CD4-positive, alpha-beta T cell treated with Interferon gamma for 1 hour (primary cell): ENCODE measurements at regions not wholly inside any gene's neighbourhood (a gene's known extent, or its start where the extent isn't known, plus 50 kb on each side); places are given as distances from the start of the nearest gene placed in this dataset.
"Not testable (repeated sequence)": the region's sequence is repeated elsewhere in the genome, so short reads cannot be mapped to it uniquely, and the experiment has no call there.

Experiments
- DNase-seq: peaks from one replicate; pipeline ENCODE4 v3.0.0-alpha.2; 2020

DNA sequence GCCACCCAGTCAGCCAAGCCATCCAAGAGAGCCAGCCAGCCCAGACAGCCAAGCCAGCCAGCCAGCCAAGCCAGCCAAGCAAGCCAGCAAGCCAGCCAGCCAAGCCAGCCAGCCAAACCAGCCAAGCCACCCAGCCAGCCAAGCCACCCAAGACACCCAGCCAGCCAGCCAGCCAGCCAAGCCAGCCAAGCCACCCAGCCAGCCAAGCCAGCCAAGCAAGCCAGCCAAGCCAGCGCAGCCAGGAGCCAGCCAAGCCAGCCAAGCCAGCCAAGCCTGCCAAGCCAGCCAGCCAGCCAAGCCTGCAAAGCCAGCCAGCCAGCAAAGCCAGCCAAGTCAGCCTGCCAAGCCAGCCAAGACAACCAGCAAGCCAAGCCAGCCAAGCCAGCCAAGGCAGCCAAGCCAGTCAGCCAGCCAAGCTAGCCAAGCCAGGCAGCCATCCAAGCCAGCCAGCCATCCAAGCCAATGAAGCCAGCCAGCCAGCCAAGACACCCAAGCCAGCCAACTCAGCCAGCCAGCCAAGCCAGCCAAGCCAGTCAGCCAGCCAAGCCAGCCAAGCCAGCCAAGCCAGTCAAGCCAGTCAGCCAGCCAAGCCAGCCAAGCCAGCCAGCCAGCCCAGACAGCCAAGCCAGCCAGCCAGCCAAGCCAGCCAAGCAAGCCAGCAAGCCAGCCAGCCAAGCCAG lies 332.2 kb upstream of the PLGLB2 start:
- not testable (repeated sequence) for DNase-seq

DNA sequence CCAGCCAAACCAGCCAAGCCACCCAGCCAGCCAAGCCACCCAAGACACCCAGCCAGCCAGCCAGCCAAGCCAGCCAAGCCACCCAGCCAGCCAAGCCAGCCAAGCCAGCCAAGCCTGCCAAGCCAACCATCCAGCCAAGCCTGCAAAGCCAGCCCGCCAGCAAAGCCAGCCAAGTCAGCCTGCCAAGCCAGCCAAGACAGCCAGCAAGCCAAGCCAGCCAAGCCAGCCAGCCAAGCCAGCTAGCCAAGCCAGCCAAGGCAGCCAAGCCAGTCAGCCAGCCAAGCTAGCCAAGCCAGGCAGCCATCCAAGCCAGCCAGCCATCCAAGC lies 331.7 kb upstream of the PLGLB2 start:
- DNase-seq, result not testable (repeated sequence)

DNA sequence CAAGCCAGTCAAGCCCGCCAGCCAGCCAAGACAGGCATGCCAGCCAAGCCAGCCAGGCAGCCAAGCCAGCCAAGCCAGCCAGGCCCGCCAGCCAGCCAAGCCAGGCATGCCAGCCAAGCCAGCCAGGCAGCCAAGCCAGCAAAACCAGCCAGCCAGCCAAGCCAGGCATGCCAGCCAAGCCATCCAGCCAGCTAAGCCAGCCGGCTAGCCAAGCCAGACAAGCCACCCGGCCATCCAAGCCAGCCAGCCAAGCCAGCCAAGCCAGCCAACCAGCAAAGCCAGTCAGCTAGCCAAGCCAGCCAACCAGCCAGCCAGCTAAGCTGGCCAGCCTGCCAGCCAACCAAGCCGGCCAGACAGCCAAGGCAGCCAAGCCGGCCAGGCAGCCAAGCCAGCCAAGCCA lies 330.7 kb upstream of the PLGLB2 start:
- not testable (repeated sequence) for DNase-seq

DNA sequence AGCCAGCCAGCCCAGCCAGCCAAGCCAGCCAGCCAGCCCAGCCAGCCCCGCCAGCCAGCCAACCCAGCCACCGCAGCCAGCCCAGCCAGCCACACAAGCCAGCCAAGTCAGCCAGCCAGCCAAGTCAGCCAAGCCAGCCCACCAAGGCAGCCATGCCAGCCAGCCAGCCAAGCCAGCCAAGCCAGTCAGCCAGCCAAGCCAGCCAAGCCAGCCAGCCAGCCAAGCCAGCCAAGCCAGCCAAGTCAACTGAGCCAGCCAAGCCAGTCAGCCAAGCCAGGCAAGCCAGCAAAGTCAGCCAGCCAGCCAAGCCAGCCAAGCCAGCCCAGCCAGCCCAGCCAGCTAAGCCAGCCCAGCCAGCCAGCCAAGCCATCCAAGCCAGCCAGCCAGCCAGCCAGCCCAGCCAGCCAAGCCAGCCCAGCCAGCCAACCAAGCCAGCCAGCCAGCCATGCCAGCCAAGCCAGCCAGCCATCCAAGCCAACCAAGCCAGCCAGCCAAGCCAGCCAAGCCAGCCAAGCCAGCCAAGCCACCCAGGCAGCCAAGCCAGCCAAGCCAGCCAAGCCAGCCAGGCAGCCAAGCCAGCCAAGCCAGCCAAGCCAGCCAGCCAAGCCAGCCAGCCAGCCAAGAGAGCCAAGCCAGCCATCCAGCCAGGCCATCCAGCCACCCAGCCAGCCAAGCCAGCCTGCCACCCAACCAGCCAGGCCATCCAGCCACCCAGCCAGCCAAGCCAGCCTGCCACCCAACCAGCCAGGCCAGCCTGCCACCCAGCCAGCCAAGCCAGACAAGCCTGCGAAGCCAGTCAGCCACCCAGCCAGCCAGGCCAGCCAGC lies 329.9 kb upstream of the PLGLB2 start:
- not testable (repeated sequence) for DNase-seq

DNA sequence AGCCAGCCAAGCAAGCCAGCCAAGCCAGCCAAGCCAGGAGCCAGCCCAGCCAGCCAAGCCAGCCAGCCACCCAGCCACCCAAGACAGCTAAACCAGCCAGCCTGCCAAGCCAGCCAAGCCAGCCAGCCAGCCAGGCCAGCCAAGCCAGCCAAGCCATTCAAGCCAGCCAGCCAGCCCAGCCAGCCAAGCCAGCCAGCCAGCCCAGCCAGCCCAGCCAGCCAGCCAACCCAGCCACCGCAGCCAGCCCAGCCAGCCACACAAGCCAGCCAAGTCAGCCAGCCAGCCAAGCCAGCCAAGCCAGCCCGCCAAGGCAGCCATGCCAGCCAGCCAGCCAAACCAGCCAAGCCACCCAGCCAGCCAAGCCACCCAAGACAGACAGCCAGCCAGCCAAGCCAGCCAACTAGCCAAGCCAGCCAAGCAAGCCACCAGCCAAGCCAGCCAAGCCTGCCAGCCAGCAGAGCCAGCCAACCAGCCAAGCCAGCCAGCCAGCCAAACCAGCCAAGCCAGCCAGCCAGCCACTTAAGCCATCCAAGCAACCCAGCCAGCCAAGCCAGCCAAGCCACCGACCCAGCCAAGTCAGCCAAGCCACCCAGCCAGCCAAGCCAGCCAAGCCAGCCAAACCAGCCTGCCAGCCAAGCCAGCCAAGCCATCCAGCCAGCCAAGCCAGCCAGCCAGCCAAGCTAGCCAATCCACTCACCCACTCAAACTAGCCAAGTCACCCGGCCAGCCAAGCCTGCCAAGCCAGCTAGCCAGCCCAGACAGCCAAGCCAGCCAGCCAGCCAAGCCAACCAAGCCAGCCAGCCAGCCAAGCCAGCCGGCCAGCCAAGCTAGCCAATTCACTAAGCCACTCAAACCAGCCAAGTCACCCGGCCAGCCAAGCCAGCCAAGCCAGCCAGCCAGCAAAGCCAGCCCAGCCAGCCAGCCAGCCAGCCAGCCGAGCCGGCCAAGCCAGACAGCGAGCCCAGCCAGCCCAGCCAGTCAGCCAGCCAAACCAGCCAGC lies 328.8 kb upstream of the PLGLB2 start:
- not testable (repeated sequence) for DNase-seq

DNA sequence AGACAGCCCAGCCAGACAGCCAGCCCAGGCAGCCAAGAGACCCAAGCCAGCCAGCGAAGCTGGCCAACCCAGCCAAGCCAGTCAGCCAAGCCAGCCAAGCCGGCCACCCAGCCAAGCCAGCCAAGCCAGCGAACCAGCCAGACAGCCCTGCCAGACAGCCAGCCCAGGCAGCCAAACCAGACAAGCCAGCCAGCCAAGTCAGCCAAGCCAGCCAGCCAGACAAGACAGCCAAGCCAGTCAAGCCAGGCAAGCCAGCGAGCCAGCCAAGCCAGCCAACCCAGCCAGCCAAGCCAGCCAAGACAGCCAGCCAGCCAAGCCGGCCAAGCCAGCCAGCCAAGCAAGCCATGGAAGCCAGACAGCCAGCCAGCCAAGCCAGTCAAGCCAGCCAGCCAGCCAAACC lies 327.9 kb upstream of the PLGLB2 start:
- DNase-seq, result not testable (repeated sequence)

DNA sequence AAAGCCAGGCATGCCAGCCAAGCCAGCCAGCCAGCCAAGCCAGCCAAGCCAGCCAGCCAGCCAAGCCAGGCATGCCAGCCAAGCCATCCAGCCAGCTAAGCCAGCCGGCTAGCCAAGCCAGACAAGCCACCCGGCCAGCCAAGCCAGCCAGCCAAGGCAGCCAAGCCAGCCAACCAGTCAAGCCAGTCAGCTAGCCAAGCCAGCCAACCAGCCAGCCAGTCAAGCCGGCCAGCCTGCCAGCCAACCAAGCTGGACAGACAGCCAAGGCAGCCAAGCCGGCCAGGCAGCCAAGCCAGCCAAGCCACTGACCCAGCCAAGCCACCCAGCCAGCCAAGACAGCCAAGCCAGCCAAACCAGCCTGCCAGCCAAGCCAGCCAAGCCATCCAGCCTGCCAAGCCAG lies 326.9 kb upstream of the PLGLB2 start:
- DNase-seq, result not testable (repeated sequence)

DNA sequence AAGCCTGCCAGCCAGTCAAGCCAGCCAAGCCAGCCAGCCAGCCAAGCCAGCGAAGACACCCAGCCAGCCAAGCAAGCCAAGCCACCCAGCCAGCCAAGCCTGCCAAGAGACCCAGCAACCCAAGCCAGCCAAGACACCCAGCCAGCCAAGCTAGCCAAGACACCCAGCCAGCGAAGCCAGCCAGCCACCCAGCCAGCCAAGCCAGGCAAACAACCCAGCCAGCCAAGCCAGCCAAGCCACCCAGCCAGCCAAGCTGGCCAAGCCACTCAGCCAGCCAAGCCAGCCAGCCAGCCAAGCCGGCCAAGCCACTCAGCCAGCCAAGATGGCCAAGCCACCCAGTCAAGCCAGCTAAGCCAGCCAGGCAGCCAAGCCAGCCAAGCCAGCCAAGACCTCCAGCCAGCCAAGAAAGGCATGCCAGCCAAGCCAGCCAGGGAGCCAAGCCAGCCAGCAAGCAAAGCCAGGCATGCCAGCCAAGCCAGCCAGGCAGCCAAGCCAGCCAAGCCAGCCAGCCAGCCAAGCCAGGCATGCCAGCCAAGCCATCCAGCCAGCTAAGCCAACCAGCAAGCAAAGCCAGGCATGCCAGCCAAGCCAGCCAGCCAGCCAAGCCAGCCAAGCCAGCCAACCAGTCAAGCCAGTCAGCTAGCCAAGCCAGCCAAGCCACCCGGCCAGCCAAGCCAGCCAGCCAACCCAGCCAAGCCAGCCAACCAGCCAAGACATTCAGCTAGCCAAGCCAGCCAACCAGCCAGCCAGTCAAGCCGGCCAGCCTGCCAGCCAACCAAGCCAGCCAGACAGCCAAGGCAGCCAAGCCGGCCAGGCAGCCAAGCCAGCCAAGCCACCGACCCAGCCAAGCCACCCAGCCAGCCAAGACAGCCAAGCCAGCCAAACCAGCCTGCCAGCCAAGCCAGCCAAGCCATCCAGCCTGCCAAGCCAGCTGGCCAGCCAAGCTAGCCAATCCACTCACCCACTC lies 323.8 kb upstream of the PLGLB2 start:
- DNase-seq, result not testable (repeated sequence)

DNA sequence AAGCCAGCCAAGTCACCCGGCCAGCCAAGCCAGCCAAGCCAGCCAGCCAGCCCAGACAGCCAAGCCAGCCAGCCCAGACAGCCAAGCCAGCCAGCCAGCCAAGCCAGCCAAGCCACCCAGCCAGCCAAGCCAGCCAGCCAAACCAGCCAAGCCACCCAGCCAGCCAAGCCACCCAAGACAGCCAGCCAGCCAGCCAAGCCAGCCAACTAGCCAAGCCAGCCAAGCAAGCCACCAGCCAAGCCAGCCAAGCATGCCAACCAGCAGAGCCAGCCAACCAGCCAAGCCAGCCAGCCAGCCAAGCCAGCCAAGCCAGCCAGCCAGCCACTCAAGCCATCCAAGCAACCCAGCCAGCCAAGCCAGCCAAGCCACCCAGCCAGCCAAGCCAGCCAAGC lies 323.1 kb upstream of the PLGLB2 start:
- not testable (repeated sequence) for DNase-seq

DNA sequence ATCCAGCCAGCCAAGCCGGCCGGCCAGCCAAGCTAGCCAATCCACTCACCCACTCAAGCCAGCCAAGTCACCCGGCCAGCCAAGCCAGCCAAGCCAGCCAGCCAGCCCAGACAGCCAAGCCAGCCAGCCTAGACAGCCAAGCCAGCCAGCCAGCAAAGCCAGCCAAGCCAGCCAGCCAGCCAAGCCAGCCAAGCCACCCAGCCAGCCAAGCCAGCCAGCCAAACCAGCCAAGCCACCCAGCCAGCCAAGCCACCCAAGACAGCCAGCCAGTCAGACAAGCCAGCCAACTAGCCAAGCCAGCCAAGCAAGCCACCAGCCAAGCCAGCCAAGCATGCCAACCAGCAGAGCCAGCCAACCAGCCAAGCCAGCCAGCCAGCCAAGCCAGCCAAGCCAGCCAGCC lies 322.7 kb upstream of the PLGLB2 start:
- DNase-seq, result not testable (repeated sequence)

DNA sequence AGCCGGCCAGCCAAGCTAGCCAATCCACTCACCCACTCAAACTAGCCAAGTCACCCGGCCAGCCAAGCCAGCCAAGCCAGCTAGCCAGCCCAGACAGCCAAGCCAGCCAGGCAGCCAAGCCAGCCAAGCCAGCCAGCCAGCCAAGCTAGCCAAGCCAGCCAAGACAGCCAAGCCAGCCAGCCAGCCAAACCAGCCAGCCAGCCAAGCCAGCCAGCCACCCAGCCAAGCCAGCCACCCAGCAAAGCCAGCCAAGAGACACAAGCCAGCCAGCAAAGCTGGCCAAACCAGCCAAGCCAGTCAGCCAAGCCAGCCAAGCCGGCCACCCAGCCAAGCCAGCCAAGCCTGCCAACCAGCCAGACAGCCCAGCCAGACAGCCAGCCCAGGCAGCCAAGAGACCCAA lies 322.2 kb upstream of the PLGLB2 start:
- DNase-seq, result not testable (repeated sequence)

DNA sequence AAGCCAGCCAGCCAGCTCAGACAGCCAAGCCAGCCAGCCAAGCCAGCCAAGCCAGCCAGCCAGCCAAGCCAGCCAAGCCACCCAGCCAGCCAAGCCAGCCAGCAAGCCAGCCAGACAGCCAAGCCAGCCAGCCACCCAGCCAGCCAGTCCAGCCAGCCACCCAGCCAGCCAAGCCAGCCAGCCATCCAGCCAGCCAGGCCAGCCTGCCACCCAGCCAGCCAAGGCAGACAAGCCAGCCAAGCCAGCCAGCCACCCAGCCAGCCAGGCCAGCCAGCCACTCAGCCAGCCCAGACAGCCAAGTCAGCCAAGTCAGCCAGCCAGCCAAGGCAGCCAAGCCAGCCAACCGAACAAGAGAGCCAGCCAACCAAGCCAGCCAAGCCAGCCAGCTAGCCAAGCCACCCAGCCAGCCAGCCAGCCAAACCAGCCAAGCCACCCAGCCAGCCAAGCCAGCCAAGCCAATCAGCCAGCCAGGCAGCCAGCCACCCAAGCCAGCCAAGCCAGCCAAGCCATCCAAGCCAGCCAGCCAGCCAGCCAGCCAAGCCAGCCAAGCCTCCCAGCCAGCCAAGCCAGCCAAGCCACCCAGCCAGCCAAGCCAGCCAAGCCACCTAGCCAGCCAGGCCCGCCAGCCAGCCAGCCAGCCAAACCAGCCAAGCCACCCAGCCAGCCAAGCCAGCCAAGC lies 319.3 kb upstream of the PLGLB2 start:
- DNase-seq, result not testable (repeated sequence)

DNA sequence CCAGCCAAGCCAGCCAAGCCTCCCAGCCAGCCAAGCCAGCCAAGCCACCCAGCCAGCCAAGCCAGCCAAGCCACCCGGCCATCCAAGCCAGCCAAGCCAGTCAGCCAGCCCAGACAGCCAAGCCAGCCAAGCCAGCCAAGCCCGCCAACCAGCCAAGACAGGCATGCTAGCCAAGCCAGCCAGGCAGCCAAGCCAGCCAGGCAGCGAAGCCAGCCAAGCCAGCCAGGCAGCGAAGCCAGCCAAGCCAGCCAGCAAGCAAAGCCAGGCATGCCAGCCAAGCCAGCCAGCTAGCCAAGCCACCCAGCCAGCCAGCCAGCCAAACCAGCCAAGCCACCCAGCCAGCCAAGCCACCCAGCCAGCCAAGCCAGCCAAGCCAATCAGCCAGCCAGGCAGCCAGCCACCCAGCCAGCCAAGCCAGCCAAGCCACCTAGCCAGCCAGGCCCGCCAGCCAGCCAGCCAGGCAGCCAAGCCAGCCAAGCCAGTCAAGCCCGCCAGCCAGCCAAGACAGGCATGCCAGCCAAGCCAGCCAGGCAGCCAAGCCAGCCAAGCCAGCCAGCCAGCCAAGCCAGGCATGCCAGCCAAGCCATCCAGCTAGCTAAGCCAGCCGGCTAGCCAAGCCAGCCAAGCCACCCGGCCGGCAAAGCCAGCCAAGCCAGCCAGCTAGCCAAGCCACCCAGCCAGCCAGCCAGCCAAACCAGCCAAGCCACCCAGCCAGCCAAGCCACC lies 318.5 kb upstream of the PLGLB2 start:
- DNase-seq, result not testable (repeated sequence)

DNA sequence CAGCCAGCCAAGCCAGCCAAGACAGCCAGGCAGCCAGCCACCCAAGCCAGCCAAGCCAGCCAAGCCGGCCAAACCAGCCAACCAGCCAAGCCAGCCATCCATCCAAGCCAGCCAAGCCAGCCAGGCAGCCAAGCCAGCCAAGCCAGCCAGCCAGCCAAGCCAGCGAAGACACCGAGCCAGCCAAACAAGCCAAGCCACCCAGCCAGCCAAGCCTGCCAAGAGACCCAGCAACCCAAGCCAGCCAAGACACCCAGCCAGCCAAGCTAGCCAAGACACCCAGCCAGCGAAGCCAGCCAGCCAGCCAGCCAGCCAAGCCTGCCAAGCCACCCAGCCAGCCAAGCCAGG lies 318.0 kb upstream of the PLGLB2 start:
- not testable (repeated sequence) for DNase-seq

DNA sequence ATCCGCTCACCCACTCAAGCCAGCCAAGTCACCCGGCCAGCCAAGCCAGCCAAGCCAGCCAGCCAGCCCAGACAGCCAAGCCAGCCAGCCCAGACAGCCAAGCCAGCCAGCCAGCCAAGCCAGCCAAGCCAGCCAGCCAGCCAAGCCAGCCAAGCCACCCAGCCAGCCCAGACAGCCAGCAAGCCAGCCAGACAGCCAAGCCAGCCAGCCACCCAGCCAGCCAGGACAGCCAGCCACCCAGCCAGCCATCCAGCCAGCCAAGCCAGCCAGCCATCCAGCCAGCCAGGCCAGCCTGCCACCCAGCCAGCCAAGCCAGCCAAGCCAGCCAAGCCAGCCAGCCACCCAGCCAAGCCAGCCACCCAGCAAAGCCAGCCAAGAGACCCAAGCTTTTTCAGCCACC lies 316.8 kb upstream of the PLGLB2 start:
- DNase-seq, result not testable (repeated sequence)

DNA sequence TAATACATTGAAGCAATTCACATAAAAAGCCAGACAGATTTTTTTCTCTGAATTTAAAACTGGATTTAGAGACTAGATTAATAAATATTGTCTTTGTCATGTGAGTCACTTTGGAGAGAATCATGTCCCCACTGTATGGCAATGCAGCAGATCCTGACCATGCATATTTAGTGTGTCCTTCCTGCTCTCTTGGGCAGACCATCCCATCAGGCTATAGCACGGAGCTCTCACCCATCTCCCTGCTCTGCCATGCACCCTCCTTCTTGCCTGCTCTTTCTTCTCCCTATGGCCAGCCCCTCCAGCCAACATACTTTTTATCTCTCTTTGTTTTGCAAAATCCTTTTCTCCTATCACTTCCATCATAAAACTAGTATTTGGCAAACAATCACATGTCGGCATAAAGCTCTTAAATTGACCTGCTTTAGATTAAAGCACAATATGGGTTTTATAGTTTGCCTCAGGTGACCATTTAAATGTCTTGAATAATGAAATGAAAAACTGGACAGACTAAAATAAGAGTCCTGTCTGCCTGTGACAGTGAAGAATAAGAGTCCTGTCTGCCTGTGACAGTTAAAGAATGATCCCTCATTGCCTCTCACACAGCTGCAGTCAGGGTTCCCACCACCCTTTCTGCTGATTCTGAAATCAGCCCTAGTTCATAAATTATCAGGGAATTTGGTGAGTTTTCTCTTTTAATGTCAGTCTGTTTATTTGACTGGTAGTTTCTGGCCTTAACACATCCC lies 315.0 kb upstream of the PLGLB2 start:
- not testable (repeated sequence) for DNase-seq

DNA sequence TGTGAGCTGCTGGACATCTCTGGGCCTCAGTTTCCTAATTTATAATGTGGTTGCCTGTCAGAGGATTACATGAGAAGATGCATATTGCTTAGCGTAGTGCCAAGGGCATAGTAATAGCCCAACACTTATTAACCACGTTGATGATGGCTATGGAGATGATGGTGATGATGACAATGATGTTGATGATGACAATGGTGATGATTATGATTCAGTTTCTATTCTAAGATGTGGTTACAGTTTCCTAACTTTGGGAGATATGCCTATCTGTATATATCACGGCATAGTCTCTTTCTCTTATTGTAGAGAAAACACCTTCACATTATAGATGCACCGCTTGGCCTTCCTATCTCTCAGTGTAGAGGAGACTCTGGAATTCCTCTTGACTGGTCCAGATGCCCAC lies 311.9 kb upstream of the PLGLB2 start:
- DNase-seq, result not testable (repeated sequence)

DNA sequence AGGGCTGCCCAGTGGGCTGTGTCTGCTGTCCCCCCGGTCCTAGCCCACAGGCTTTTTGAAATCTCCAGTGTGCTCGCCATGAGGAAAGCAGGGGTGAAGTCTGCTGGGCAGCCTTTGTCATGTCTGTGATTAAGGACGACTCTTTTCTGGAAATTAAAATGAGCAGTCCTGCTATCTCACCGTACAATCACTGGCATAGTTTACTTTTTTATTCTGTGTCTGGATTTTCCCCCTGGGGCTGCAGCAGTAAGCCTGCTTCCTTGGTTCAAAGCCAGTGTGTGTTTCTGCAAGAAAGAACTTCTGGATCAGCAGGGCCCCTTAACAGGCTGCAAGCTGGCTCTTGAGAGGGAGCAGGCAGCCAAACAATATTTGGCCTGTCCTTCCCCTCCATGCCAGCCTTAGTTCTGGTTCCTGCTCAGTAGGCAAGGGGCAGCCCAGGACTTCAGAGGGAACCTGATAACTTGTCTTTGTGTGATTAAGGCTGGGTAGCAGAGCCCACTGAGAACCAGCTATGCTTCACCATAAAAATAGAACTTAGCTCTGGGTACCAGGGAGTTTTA lies 310.1 kb upstream of the PLGLB2 start:
- DNase-seq, result not testable (repeated sequence)

DNA sequence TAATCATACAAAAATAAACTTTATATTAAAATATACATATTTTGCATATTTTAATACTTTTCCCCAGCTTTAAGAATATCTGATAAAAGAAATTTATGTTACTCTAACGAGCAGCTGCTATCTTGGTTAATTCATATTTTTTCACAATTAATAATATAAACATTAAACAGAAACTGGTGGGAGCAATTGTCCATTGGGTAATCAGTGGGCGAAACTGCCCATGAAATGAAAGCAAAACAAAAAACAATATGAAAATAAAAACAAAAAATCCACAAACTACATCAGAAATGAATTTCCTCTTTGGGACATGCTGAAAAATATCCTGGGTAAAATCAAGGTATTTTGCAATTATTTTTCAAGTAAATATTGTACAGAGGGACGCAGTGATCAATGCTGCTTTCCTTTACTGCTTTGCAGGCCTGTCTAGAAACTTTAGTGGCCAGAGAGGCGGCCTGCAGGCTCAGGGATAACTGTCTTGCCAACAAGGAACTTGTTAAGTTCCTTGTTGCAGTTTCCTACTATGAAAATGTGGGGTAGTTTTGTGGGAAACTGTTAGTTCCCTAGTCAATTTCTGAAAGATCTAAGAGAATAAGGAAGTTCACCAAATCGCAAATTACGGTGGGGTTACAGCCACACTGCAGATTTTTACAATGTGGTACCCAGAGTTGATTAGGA lies 309.0 kb upstream of the PLGLB2 start:
- DNase-seq, result not testable (repeated sequence)
